Progenitor cell of endocrine pancreas (in vitro differentiated cells): ENCODE measurements at regions not wholly inside any gene's neighbourhood (a gene's known extent, or its start where the extent isn't known, plus 50 kb on each side); places are given as distances from the start of the nearest gene placed in this dataset.

Experiments
- DNase-seq: peaks from one replicate; pipeline ENCODE4 v3.0.0; 2021; ENCODE audit warnings: low spot score; ENCODE audit not compliant: unreplicated experiment
- H3K27ac Mint-ChIP-seq: 2 replicates; pipeline ENCODE4 v1.8.0; 2021; ENCODE audit warnings: mild to moderate bottlenecking, moderate library complexity, mixed read lengths
- H3K27me3 Mint-ChIP-seq: 2 replicates; pipeline ENCODE4 v1.8.0; 2021; ENCODE audit warnings: mixed read lengths
- H3K36me3 Mint-ChIP-seq: 2 replicates; pipeline ENCODE4 v1.8.0; 2022; ENCODE audit warnings: mixed read lengths; ENCODE audit not compliant: insufficient read depth
- H3K4me1 Mint-ChIP-seq: 2 replicates; pipeline ENCODE4 v1.8.0; 2021; ENCODE audit warnings: low read depth, mixed read lengths
- H3K4me3 Mint-ChIP-seq: 2 replicates; pipeline ENCODE4 v1.8.0; 2021; ENCODE audit warnings: low read depth, mild to moderate bottlenecking, moderate library complexity, mixed read lengths
- H3K9me3 Mint-ChIP-seq: 2 replicates; pipeline ENCODE4 v1.8.0; 2021; ENCODE audit warnings: low read depth, mixed read lengths
- TF ChIP-seq, protein P1 (sequence below): fragments of 200-600 bp; sonication (generic); IDR thresholded peaks from one replicate; pipeline ENCODE4 v1.5.0; 2021; ENCODE audit warnings: antibody characterized with exemption, mild to moderate bottlenecking; ENCODE audit not compliant: unreplicated experiment

- H3K27me3 Mint-ChIP-seq, result no peaks in the 10 kb centered on the region
Measured at GRCh38 chr6:41437604-41438003, 102.2 kb downstream of the NCR2 start.

DNA sequence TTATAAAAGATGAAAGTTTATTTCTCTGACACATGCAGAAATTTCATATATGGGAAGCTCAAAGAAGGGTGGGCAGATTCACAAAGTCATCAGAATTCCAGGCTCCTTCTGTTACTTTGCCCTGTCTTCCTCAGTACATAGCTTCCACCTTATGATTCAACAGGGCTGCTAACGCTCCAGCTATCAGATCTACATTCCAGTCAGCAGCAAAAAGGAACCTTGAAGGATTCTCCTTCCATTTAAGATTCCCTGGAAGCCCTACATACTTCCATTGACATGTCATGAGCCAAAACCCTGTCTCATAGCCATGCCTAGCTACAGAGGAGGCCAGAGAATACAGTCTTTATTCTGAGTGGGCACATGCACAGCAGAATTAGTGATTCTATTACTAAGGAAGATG is 103.3 kb downstream of the NCR2 start:
- Mint-ChIP-seq H3K4me3 (no peak overlapping the region), H3K27me3 (no peaks in the 10 kb centered on the region), H3K9me3 (no peaks in the 10 kb centered on the region), H3K36me3 (no peaks in the 10 kb centered on the region), H3K4me1 (peaks cover 26% of the 10 kb centered on the region), H3K27ac (no peak overlapping the region)
- DNase-seq, result no peak
- TF ChIP-seq, protein P1, sequence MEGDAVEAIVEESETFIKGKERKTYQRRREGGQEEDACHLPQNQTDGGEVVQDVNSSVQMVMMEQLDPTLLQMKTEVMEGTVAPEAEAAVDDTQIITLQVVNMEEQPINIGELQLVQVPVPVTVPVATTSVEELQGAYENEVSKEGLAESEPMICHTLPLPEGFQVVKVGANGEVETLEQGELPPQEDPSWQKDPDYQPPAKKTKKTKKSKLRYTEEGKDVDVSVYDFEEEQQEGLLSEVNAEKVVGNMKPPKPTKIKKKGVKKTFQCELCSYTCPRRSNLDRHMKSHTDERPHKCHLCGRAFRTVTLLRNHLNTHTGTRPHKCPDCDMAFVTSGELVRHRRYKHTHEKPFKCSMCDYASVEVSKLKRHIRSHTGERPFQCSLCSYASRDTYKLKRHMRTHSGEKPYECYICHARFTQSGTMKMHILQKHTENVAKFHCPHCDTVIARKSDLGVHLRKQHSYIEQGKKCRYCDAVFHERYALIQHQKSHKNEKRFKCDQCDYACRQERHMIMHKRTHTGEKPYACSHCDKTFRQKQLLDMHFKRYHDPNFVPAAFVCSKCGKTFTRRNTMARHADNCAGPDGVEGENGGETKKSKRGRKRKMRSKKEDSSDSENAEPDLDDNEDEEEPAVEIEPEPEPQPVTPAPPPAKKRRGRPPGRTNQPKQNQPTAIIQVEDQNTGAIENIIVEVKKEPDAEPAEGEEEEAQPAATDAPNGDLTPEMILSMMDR, result no peak

More at GRCh38 chr6:41437604-41438003, 102.2 kb downstream of the NCR2 start:
- H3K4me3 Mint-ChIP-seq, result no peak overlapping the region
- H3K4me1 Mint-ChIP-seq, result peaks cover 21% of the 10 kb centered on the region
- H3K9me3 Mint-ChIP-seq, result no peaks in the 10 kb centered on the region
- TF ChIP-seq, protein P1, result no peak
- H3K36me3 Mint-ChIP-seq, result no peaks in the 10 kb centered on the region
- DNase-seq, result no peak
- no peak overlapping the region for H3K27ac Mint-ChIP-seq

DNA sequence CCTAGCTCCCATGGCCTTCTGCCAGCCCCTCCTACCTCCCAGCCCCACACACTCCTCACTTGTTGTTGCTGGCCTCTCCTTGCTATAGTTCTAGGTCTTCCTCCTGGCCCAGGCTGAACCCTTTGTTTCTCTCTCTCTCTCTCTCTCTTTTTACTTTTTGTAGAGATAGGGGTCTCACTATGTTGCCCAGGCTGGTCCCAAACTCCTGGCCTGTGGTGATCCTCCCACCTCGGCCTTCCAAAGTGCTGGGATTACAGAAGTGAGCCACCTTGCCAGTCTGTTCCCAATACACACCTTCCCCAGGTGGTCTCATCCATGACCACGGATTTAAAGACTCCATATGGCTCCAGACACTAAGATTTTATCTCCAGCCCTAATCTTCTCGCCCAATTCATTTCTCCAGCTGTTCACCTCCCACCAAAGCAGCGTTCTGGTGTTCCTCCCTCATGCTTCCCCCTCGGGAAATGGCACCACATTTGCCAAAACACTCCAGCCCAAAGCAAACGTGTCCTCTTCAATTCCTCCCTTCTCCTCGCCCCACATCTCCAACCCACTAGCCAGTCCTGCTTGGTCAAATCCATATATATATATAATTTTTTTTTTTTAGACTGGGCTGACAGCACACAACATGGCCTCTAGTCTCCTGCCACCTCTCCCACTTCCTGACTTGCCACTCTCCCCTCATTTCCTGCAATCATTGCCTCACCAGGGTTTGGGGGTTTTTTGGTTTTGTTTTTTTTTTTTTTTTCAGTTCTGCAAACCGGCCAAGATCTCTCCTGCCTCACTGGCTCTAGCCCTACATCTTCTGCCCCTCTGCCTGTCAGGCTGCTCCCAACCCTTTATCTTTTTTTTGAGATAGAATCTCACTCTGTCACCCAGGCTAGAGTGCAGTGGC is 104.4 kb downstream of the NCR2 start:
- Mint-ChIP-seq H3K4me3 (no peak overlapping the region), H3K27ac (no peak overlapping the region), H3K9me3 (no peaks in the 10 kb centered on the region), H3K4me1 (peaks cover 36% of the 10 kb centered on the region), H3K27me3 (no peaks in the 10 kb centered on the region), H3K36me3 (no peaks in the 10 kb centered on the region)
- TF ChIP-seq, protein P1, result no peak
- no peak for DNase-seq

DNA sequence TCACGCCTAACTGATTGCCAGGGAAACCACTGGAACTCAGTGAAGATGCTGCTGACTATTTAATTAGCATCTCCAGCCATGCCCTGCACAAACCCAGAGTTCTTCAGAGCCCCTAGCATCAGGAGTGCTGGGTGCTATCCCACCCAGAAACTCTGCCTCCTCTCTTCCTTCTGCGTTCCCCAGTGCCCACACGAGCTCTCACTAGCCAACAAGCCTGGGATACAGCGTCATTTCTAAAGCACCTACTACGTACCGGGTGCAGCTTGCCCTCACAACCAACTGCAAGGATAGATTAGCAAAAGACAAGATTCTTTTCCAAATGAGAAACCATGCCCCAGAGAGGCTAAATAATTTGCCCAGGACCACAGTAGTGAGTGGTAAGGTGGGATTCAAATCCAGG is 105.2 kb upstream of the FOXP4 start:
- H3K27me3 Mint-ChIP-seq, result no peaks in the 10 kb centered on the region
- peaks cover 40% of the 10 kb centered on the region for H3K4me1 Mint-ChIP-seq
- DNase-seq, result no peak
- H3K9me3 Mint-ChIP-seq, result no peaks in the 10 kb centered on the region
- H3K4me3 Mint-ChIP-seq, result no peak overlapping the region
- no peaks in the 10 kb centered on the region for H3K36me3 Mint-ChIP-seq
- no peak overlapping the region for H3K27ac Mint-ChIP-seq
- TF ChIP-seq, protein P1, result no peak

- Mint-ChIP-seq H3K4me1 (peaks cover 40% of the 10 kb centered on the region), H3K9me3 (no peaks in the 10 kb centered on the region), H3K4me3 (no peak overlapping the region), H3K27me3 (no peaks in the 10 kb centered on the region), H3K36me3 (no peaks in the 10 kb centered on the region), H3K27ac (peak overlapping the region; percentile 87)
- TF ChIP-seq, protein P1, result no peak
- DNase-seq, result no peak
Measured at GRCh38 chr6:41441598-41442351, 104.4 kb upstream of the FOXP4 start.
